ENCODE measurements at regions not wholly inside any gene's neighbourhood (a gene's known extent, or its start where the extent isn't known, plus 50 kb on each side); places are given as distances from the start of the nearest gene placed in this dataset.

- Histone ChIP-seq H4K20me1 (ENCODE audit: insufficient read depth) (no peaks in the 10 kb centered on the region), H3K9me3 (ENCODE audit: insufficient read depth, low read depth) (no peaks in the 10 kb centered on the region), H3K4me3 (no peak overlapping the region), H3K79me2 (ENCODE audit: low read depth) (no peaks in the 10 kb centered on the region), H3F3A (ENCODE audit: insufficient read depth, low read depth) (no peaks in the 10 kb centered on the region), H3K9me2 (ENCODE audit: insufficient read depth) (no peaks in the 10 kb centered on the region), H2AFZ (no peak overlapping the region), H3K4me1 (replicated peaks; ENCODE audit: insufficient read depth) (no peaks in the 10 kb centered on the region), H3K36me3 (ENCODE audit: low read depth) (no peaks in the 10 kb centered on the region), H3K27ac (no peak overlapping the region), H3K4me2 (no peak overlapping the region), H3K27me3 (ENCODE audit: insufficient read depth, low read depth) (no peaks in the 10 kb centered on the region)
- POLR2A ChIA-PET (ENCODE audit: unreplicated experiment): no interaction called here
- TF ChIP-seq CTCF (conservative IDR thresholded peaks at IDR 0.05): no peak
- no peak for TF ChIP-seq EZH2 (IDR thresholded peaks at IDR 0.05; ENCODE audit: low read depth)
- no peak for DNase-seq
- CTCF ChIA-PET: no interaction called here
- no TSS peak for BruUV-seq (replicated peaks)
- intact Hi-C loops (cut with micrococcal nuclease; ENCODE audit: unreplicated experiment): no loop called here
These were observed 363.0 kb upstream of the PDE4D start for GRCh38 chr5:60256546-60256945.

- no TSS peak for BruUV-seq (replicated peaks)
- ChIA-PET CTCF (no interaction called here), POLR2A (ENCODE audit: unreplicated experiment) (no interaction called here)
- no peak overlapping the region for H3K27ac ChIP-seq
- TF ChIP-seq CTCF (conservative IDR thresholded peaks at IDR 0.05): no peak
- TF ChIP-seq EZH2 (IDR thresholded peaks at IDR 0.05; ENCODE audit: low read depth): no peak
- H2AFZ ChIP-seq: no peak overlapping the region
- no peaks in the 10 kb centered on the region for H3F3A ChIP-seq (ENCODE audit: insufficient read depth, low read depth)
- H3K4me2 ChIP-seq: no peak overlapping the region
- H3K4me3 ChIP-seq: no peak overlapping the region
- H3K9me3 ChIP-seq (ENCODE audit: insufficient read depth, low read depth): no peaks in the 10 kb centered on the region
- no peaks in the 10 kb centered on the region for H3K4me1 ChIP-seq (replicated peaks; ENCODE audit: insufficient read depth)
- no peaks in the 10 kb centered on the region for H3K36me3 ChIP-seq (ENCODE audit: low read depth)
- H3K79me2 ChIP-seq (ENCODE audit: low read depth): no peaks in the 10 kb centered on the region
- no peaks in the 10 kb centered on the region for H3K27me3 ChIP-seq (ENCODE audit: insufficient read depth, low read depth)
- intact Hi-C loops (cut with micrococcal nuclease; ENCODE audit: unreplicated experiment): no loop called here
- no peaks in the 10 kb centered on the region for H3K9me2 ChIP-seq (ENCODE audit: insufficient read depth)
- no peak for DNase-seq
- H4K20me1 ChIP-seq (ENCODE audit: insufficient read depth): no peaks in the 10 kb centered on the region
These were observed 355.4 kb upstream of the PDE4D start for GRCh38 chr5:60248901-60249300.

GRCh38 chr5:60243713-60244112 is 350.2 kb upstream of the PDE4D start:
- no peak overlapping the region for H2AFZ ChIP-seq
- H3K27me3 ChIP-seq (ENCODE audit: insufficient read depth, low read depth): no peaks in the 10 kb centered on the region
- CTCF ChIA-PET: no interaction called here
- POLR2A ChIA-PET (ENCODE audit: unreplicated experiment): no interaction called here
- no TSS peak for BruUV-seq (replicated peaks)
- no peaks in the 10 kb centered on the region for H3K4me1 ChIP-seq (replicated peaks; ENCODE audit: insufficient read depth)
- H3K9me3 ChIP-seq (ENCODE audit: insufficient read depth, low read depth): no peaks in the 10 kb centered on the region
- no peaks in the 10 kb centered on the region for H3K9me2 ChIP-seq (ENCODE audit: insufficient read depth)
- H3F3A ChIP-seq (ENCODE audit: insufficient read depth, low read depth): no peaks in the 10 kb centered on the region
- TF ChIP-seq CTCF (conservative IDR thresholded peaks at IDR 0.05) (no peak), EZH2 (IDR thresholded peaks at IDR 0.05; ENCODE audit: low read depth) (no peak)
- no peak for DNase-seq
- intact Hi-C loops (cut with micrococcal nuclease; ENCODE audit: unreplicated experiment): no loop called here
- H3K36me3 ChIP-seq (ENCODE audit: low read depth): no peaks in the 10 kb centered on the region
- H3K27ac ChIP-seq: no peak overlapping the region
- H3K79me2 ChIP-seq (ENCODE audit: low read depth): no peaks in the 10 kb centered on the region
- H3K4me3 ChIP-seq: no peak overlapping the region
- no peaks in the 10 kb centered on the region for H4K20me1 ChIP-seq (ENCODE audit: insufficient read depth)
- no peak overlapping the region for H3K4me2 ChIP-seq
